Chondrocyte (in vitro differentiated cells): ENCODE measurements at regions not wholly inside any gene's neighbourhood (a gene's known extent, or its start where the extent isn't known, plus 50 kb on each side); places are given as distances from the start of the nearest gene placed in this dataset.

Experiments used
- DNase-seq: peaks from one replicate; pipeline ENCODE4 v3.0.0; 2021; ENCODE audit warnings: mixed read lengths, low spot score
- H3K27ac Mint-ChIP-seq: one replicate; pipeline ENCODE4 v1.8.0; 2021; ENCODE audit warnings: mild to moderate bottlenecking, moderate library complexity, mixed read lengths; ENCODE audit not compliant: unreplicated experiment
- H3K27me3 Mint-ChIP-seq: 2 replicates; pipeline ENCODE4 v1.8.0; 2021; ENCODE audit warnings: low read depth, mixed read lengths
- H3K36me3 Mint-ChIP-seq: 2 replicates; pipeline ENCODE4 v1.8.0; 2021; ENCODE audit warnings: low read depth, mixed read lengths
- H3K4me1 Mint-ChIP-seq: 2 replicates; pipeline ENCODE4 v1.8.0; 2021; ENCODE audit warnings: low read depth, mild to moderate bottlenecking, mixed read lengths
- H3K4me3 Mint-ChIP-seq: one replicate; pipeline ENCODE4 v1.8.0; 2021; ENCODE audit warnings: mild to moderate bottlenecking, moderate library complexity, mixed read lengths; ENCODE audit not compliant: unreplicated experiment
- H3K9me3 Mint-ChIP-seq: 2 replicates; pipeline ENCODE4 v1.8.0; 2021; ENCODE audit warnings: low read depth, mixed read lengths
- CTCF ChIP-seq: fragments of 200-600 bp; sonication (generic); IDR thresholded peaks from 2 replicates; pipeline ENCODE4 v1.5.0; 2021; ENCODE audit warnings: antibody characterized with exemption, mild to moderate bottlenecking, moderate library complexity

- Mint-ChIP-seq H3K27ac (no peak overlapping the region), H3K27me3 (no peaks in the 10 kb centered on the region), H3K9me3 (no peaks in the 10 kb centered on the region), H3K4me3 (no peak overlapping the region), H3K4me1 (peaks cover 7% of the 10 kb centered on the region), H3K36me3 (no peaks in the 10 kb centered on the region)
- no peak for TF ChIP-seq CTCF
- DNase-seq: no peak
These were observed 183.4 kb downstream of the CALCRL start for GRCh38 chr2:187264612-187265011.

- Mint-ChIP-seq H3K4me3 (no peak overlapping the region), H3K27ac (no peak overlapping the region), H3K27me3 (no peaks in the 10 kb centered on the region), H3K4me1 (peaks cover 7% of the 10 kb centered on the region), H3K9me3 (no peaks in the 10 kb centered on the region), H3K36me3 (no peaks in the 10 kb centered on the region)
- no peak for DNase-seq
- no peak for TF ChIP-seq CTCF
These were observed 184.1 kb downstream of the CALCRL start for GRCh38 chr2:187263675-187264560.

- Mint-ChIP-seq H3K4me1 (peaks cover 7% of the 10 kb centered on the region), H3K36me3 (peaks cover 1% of the 10 kb centered on the region), H3K27me3 (peaks cover 2% of the 10 kb centered on the region), H3K27ac (no peak overlapping the region), H3K9me3 (no peaks in the 10 kb centered on the region), H3K4me3 (no peak overlapping the region)
- TF ChIP-seq CTCF: no peak
- no peak for DNase-seq
These were observed 186.3 kb downstream of the CALCRL start for GRCh38 chr2:187261705-187262104.

GRCh38 chr2:187252063-187252462 is 196.0 kb downstream of the CALCRL start:
- Mint-ChIP-seq H3K36me3 (no peaks in the 10 kb centered on the region), H3K4me1 (peaks cover 8% of the 10 kb centered on the region), H3K4me3 (no peak overlapping the region), H3K9me3 (no peaks in the 10 kb centered on the region), H3K27ac (no peak overlapping the region), H3K27me3 (no peaks in the 10 kb centered on the region)
- no peak for TF ChIP-seq CTCF
- DNase-seq: no peak

GRCh38 chr2:187250137-187250536 is 197.9 kb downstream of the CALCRL start:
- Mint-ChIP-seq H3K27me3 (no peaks in the 10 kb centered on the region), H3K36me3 (no peaks in the 10 kb centered on the region), H3K4me1 (peaks cover 8% of the 10 kb centered on the region)

More at GRCh38 chr2:187250137-187250536, 197.9 kb downstream of the CALCRL start:
- no peaks in the 10 kb centered on the region for H3K9me3 Mint-ChIP-seq
- H3K4me3 Mint-ChIP-seq: no peak overlapping the region
- H3K27ac Mint-ChIP-seq: no peak overlapping the region
- no peak for TF ChIP-seq CTCF
- DNase-seq: no peak
